ENCODE measurements at regions not wholly inside any gene's neighbourhood (a gene's known extent, or its start where the extent isn't known, plus 50 kb on each side); places are given as distances from the start of the nearest gene placed in this dataset.
"Not testable (repeated sequence)": the region's sequence is repeated elsewhere in the genome, so short reads cannot be mapped to it uniquely, and the experiment has no call there.

GRCh38 chr17:77341069-77341541 is 200.3 kb downstream of the SEC14L1 start:
- no peak for DNase-seq (ENCODE audit: low read depth)

GRCh38 chr17:77342656-77342990 is 201.9 kb downstream of the SEC14L1 start:
- not testable (repeated sequence) for DNase-seq (ENCODE audit: low read depth)

GRCh38 chr17:77343031-77343800 is 202.4 kb downstream of the SEC14L1 start:
- DNase-seq (ENCODE audit: low read depth), result no peak

DNA sequence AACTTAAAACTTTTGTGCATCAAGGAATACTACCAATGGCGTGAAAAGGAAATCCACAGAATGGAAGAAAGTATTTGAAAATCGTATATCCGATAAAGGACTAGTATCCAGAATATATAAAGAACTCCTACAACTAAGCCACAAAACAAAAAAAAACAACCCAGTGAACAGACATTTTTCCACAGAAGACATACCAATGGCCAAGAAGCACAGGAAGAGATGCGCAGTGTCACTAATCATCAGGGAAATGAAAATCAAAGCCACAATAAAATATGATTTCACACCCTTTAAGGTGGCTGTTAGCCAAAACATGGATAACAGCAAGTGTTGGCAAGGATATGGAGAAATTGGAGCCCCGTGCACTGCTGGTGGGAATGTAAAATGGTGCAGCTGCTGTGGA is 203.3 kb downstream of the SEC14L1 start:
- no peak for DNase-seq (ENCODE audit: low read depth)

- no peak for DNase-seq (ENCODE audit: low read depth)
These were observed 204.6 kb downstream of the SEC14L1 start for GRCh38 chr17:77345260-77345910.

DNA sequence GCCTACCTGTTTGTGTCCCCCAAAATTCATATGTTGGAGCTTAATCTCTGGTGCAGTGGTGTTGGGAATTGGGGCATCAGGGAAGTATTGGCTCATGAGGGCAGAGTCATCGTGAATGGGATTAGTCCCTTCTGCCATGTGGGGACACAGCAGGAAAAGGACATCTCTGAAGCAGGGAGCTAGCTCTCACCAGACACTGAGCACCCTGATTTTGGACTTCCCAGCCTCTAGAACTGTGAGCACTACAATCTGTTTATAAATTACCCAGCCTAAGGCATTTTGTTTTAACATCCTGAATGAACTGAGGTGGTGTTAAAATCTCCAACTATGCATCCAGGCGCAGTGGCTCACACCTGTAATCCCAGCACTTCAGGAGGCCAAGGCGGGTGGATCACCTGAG is 206.0 kb downstream of the SEC14L1 start:
- DNase-seq (ENCODE audit: low read depth), result no peak

DNA sequence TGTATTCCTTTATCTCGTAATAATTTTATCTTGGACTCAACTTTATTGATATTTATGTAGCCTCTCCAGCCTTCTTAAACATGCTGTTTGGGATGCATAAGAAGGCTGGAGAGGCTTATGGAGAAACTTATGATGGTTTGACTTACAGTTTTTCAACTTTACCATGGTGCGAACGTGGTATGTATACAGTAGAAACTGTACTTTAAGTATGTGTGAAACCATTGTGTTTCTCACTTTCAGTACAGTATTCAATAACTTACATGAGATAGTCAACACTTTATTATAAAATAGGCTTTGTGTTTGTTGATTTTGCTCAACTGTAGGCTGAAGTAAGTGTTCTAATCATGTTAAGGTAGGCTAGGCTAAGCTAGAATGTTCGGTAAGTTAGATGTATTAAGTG is 206.8 kb downstream of the SEC14L1 start:
- no peak for DNase-seq (ENCODE audit: low read depth)

GRCh38 chr17:77349976-77350830 is 209.4 kb downstream of the SEC14L1 start:
- DNase-seq (ENCODE audit: low read depth), result no peak

DNA sequence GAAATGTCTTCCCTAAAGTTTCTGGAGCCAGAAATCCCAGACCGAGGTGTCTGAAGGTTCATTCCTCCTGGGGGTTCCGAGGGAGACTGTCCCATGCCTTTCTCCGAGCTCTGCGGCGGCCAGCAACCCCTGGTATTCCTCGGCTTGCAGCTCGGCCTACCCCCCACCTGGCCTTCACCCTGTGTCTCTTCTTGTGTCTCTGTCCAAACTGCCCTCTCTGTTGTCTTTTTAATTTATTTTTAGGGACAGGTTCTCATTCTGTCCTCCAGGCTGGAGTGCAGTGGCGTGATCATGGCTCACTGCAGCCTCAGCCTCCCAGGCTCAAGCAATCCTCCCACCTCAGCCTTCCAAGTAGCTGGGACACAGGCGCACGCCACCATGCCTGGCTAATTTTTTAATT is 211.7 kb downstream of the SEC14L1 start:
- DNase-seq (ENCODE audit: low read depth), result no peak

- DNase-seq (ENCODE audit: low read depth), result no peak
These were observed 212.2 kb downstream of the SEC14L1 start for GRCh38 chr17:77352996-77353395.

GRCh38 chr17:77353684-77354419 is 213.1 kb downstream of the SEC14L1 start:
- DNase-seq (ENCODE audit: low read depth), result no peak

- DNase-seq (ENCODE audit: low read depth), result no peak
These were observed 213.6 kb downstream of the SEC14L1 start for GRCh38 chr17:77354420-77354669.

DNA sequence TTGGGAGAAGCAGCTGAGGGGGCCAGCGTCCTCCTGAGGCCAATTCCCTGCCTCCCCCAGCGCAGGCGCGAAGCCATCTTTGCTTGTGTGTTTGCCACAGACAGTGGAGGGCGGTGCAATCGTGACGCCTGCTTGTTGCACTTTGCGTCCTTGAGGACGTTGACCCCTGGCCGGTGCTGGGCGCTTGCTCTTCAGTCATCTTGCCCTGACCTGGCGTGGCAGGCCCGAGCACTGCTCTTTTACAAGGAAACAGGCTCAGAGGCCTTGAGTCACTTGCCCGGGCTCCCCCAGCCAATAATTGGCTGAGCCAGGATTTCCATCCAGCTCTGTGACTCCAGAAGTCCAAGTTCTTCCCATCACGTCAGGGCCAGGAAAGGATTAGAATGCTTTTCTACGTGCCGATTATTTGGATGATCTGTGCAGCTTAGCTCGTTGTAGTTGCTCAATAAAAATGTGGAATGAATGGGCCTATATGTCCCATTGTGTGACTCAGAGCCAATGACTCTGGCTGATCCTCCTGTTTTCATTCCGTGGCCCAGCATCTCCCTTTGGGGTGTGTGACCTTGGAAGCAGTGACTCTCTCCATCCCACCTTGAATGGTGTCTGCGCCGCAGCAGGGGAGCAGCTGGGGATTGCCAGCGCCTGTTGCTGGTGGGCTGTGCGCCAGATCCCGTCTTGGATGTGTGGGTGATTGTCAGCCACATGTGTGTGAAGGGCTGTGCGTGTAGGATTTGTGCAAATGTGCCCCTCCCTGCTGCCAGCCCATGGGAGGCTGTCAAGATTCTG is 214.1 kb downstream of the SEC14L1 start:
- no peak for DNase-seq (ENCODE audit: low read depth)

GRCh38 chr17:77356109-77356689 is 215.4 kb downstream of the SEC14L1 start:
- DNase-seq (ENCODE audit: low read depth), result no peak

GRCh38 chr17:77356690-77357201 is 216.0 kb downstream of the SEC14L1 start:
- no peak for DNase-seq (ENCODE audit: low read depth)

DNA sequence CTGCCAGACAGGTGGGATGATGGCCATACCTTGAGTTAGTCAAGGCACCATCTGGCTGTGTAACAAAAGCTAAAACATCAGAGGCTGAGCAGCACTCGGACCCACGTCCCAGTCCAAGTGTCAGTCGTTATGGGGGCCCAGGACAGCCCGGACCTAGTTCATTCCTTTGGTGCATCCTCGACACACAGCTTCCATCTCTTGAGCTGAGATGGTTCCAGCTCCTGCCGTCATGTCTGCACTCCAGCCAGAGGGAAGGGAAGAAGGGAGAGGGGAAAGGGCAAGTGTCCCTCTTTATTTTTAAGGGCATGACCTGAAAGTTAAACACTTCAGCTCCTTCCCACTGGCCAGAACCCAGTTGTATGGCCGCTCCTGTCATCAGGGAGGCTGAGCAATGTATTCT is 218.0 kb downstream of the SEC14L1 start:
- no peak for DNase-seq (ENCODE audit: low read depth)

DNA sequence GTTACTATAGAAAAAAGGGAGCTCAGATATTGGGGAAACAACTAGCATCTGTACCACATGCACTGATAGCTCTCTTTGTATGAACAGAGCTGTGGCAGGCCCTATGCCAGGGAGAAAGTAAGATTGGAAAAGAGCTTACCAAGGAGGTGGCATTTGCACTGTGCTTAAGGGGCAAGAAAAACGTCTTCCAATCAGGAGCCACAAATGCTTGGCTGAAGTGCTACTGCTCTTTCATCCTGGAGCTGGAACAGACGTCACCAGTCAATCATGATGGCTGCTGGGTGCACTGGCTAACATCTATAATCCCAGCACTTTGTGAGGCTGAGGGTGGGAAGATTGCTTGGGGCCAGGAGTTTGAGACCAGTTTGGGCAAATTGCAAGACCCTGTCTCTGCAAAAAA is 218.5 kb downstream of the SEC14L1 start:
- no peak for DNase-seq (ENCODE audit: low read depth)

GRCh38 chr17:77361986-77362620 is 221.3 kb downstream of the SEC14L1 start:
- no peak for DNase-seq (ENCODE audit: low read depth)

- no peak for DNase-seq (ENCODE audit: low read depth)
These were observed 223.1 kb downstream of the SEC14L1 start for GRCh38 chr17:77363821-77364361.

GRCh38 chr17:77364381-77364911 is 223.7 kb downstream of the SEC14L1 start:
- no peak for DNase-seq (ENCODE audit: low read depth)

All from stimulated activated CD8-positive, alpha-beta memory T cell treated with anti-CD3 and anti-CD28 coated beads, Interleukin-15, amount 100 ng/mL, for 24 hours (primary cell).